Heart left ventricle (tissue), 16 donors: ENCODE measurements at regions not wholly inside any gene's neighbourhood (a gene's known extent, or its start where the extent isn't known, plus 50 kb on each side); places are given as distances from the start of the nearest gene placed in this dataset.

ENCODE experiments used
- ATAC-seq, 4 donors: fragments of 200-7000 bp; cut with Tn5 transposase; one replicate each; pipeline ENCODE4 v1.9.1; 2020 to 2022; ENCODE audit warnings: moderate library complexity in 4 of 4, mild to moderate bottlenecking in 3 of 4, moderate number of reproducible peaks in 1 of 4
- DNase-seq, 5 donors: peaks; one replicate each; pipeline ENCODE4 v3.0.0-alpha.2; 2020
- H3K27ac ChIP-seq, 12 donors: fragments of 200-600 bp; sonication (generic) in 4 of 12; one replicate each; pipeline versions ENCODE4 v1.5.0 to v1.8.0; 2016 to 2022; ENCODE audit warnings: mild to moderate bottlenecking in 2 of 12
- H3K27me3 ChIP-seq, 9 donors: fragments of 200-600 bp; sonication (generic) in 2 of 9; one replicate each; pipeline versions ENCODE4 v1.5.1 to v1.8.0; 2016 to 2022; ENCODE audit warnings: mild to moderate bottlenecking in 3 of 9
- H3K36me3 ChIP-seq, 9 donors: fragments of 200-600 bp; sonication (generic) in 2 of 9; one replicate each; pipeline versions ENCODE4 v1.5.0 to v1.8.0; 2018 to 2022; ENCODE audit warnings: mild to moderate bottlenecking in 2 of 9
- H3K4me1 ChIP-seq, 12 donors: fragments of 200-600 bp; sonication (generic) in 4 of 12; one replicate each; pipeline versions ENCODE4 v1.5.0 to v1.8.0; 2016 to 2022; ENCODE audit warnings: mild to moderate bottlenecking in 3 of 12
- H3K4me3 ChIP-seq, 12 donors: fragments of 200-600 bp; sonication (generic) in 4 of 12; one replicate each; pipeline versions ENCODE4 v1.5.0 to v1.8.0; 2017 to 2022; ENCODE audit warnings: mild to moderate bottlenecking in 9 of 12, moderate library complexity in 4 of 12
- H3K9me3 ChIP-seq, 12 donors: fragments of 200-600 bp; sonication (generic) in 4 of 12; one replicate each; pipeline versions ENCODE4 v1.5.0 to v1.8.0; 2016 to 2022; ENCODE audit warnings: mild to moderate bottlenecking in 1 of 12
- POLR2A ChIP-seq, 2 donors: fragments of 450-650 bp; IDR thresholded peaks; one replicate each; pipeline ENCODE4 v1.6.1; 2017; ENCODE audit warnings: antibody characterized with exemption in 2 of 2, mild to moderate bottlenecking in 2 of 2, moderate library complexity in 2 of 2
- WGBS, 4 donors: extraction: QIAGEN DNeasy Blood & Tissue Kit in 2 of 4; methylation state at CpG; one replicate each; pipeline versions ENCODE4 v1.1.5 to v1.1.7; 2013 to 2018; 5-methylcytosine and 5-hydroxymethylcytosine counted together
- intact Hi-C, 10 donors: fragments of 100-400 bp; cut with DNase I; formaldehyde crosslinking; loops; one replicate each; pipeline versions ENCODE4 v1.11.1 to v1.14.2; 2022
- TF ChIP-seq, protein P1 (sequence below), 12 donors: fragments of 200-600 bp; sonication (generic) in 4 of 12; IDR thresholded peaks; one replicate each; pipeline versions ENCODE4 v1.5.0 to v1.8.0; 2018 to 2022; ENCODE audit warnings: antibody characterized with exemption in 12 of 12, mild to moderate bottlenecking in 5 of 12
- donor health status: ischemic (EF 13 %, LVEDD 7.1; RV severe dilation, severe dysfunction).
- donor health status: healthy with polysubstance abuse.
- donor health status: DM: no; HTN: yes; CAD: no.
- donor health status: DM: no; HTN: no; CAD: no.
- donor health status: ischemic (EF 25% LVEDD 6.9; RV normal size, moderate dysfunction).
- donor health status: ischemic (EF 25% LVEDD 5.7; RV mildly dilated, moderate dysfunction).
- donor health status: healthy.
- donor health status: DM: yes; HTN: yes; CAD: no.
- donor health status: ischemic (EF 35%, LVEDD 5.7; RV mildly dilated, moderate dysfunction).
- donor health status: nonischemic (EF 11% LVEDD 7.7; RV severe dilation, severe dysfunction).
- donor health status: DM: yes; HTN: yes; CAD: no.
- donor health status: PGD.
- donor health status: ischemic (EF 29% LVEDD 5.4; RV normal size, mild dysfunction).
- donor health status: nonischemic (EF 23%, LVEDD 6.1; RV moderate dilation, normal function).

DNA sequence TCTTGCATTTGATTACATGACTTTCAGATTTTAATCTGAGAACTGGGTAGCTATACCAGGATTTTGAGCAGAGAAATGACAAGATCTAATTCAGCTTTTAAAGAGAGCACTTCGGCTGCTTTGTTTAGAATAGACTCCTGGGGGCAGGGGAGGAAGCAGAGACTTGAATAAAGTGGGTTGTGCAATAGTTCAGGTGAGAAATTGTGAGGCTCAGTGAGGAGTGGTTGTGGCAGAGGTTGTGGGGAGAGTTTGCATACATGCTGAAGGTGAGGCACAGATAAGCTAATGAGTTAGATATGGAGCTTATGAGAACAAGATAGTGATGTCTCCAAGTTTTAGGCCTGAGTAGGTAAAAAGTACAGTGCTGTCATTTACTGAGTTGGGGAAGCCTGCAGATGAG lies 281.4 kb downstream of the FLRT2 start:
- no peaks in the 10 kb centered on the region for H3K4me1 ChIP-seq
- TF ChIP-seq, protein P1, sequence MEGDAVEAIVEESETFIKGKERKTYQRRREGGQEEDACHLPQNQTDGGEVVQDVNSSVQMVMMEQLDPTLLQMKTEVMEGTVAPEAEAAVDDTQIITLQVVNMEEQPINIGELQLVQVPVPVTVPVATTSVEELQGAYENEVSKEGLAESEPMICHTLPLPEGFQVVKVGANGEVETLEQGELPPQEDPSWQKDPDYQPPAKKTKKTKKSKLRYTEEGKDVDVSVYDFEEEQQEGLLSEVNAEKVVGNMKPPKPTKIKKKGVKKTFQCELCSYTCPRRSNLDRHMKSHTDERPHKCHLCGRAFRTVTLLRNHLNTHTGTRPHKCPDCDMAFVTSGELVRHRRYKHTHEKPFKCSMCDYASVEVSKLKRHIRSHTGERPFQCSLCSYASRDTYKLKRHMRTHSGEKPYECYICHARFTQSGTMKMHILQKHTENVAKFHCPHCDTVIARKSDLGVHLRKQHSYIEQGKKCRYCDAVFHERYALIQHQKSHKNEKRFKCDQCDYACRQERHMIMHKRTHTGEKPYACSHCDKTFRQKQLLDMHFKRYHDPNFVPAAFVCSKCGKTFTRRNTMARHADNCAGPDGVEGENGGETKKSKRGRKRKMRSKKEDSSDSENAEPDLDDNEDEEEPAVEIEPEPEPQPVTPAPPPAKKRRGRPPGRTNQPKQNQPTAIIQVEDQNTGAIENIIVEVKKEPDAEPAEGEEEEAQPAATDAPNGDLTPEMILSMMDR (IDR thresholded peaks at IDR 0.05): no peak
- H3K36me3 ChIP-seq: no peaks in the 10 kb centered on the region
- intact Hi-C loops: no loop called here
- DNase-seq (no peak), ATAC-seq (no peak)
- 49 to 66% (median 53%) methylated on average over 1 of the region's 1 CpG for WGBS, 4 donors
- H3K27me3 ChIP-seq: no peaks in the 10 kb centered on the region
- no peaks in the 10 kb centered on the region for H3K9me3 ChIP-seq
- H3K27ac ChIP-seq: no peak overlapping the region
- no peak overlapping the region for H3K4me3 ChIP-seq

DNA sequence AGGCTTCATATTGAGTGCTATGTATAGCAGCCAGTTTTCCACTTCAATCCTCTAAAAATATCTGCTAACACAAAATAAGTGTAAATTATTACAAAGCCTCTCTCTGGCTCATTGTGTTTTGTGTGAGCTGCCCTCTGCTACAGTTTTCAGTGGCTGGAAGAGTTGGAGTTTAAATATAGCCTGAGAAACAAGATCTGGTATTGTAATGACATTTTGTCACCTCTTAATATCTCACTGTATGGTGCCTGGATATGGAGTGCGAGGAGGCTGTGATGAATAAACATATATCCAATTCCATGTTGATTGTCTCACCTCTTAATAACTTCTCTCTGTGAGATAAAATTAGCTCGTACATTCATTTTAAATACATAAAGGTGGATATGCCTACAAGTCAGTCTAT lies 269.7 kb downstream of the FLRT2 start:
- Histone ChIP-seq H3K9me3 (peaks cover 0 to 6% (median 0%) of the 10 kb centered on the region in 12 donors), H3K4me3 (no peak overlapping the region), H3K36me3 (no peaks in the 10 kb centered on the region), H3K27ac (no peak overlapping the region), H3K4me1 (no peaks in the 10 kb centered on the region), H3K27me3 (no peaks in the 10 kb centered on the region)
- DNase-seq (no peak), ATAC-seq (no peak)
- TF ChIP-seq, protein P1 (IDR thresholded peaks at IDR 0.05): no peak
- no peak for TF ChIP-seq POLR2A (IDR thresholded peaks at IDR 0.05)
- intact Hi-C loops: no loop called here
- 37 to 59% (median 49%) methylated on average over 2 of the region's 2 CpGs for WGBS, 4 donors

DNA sequence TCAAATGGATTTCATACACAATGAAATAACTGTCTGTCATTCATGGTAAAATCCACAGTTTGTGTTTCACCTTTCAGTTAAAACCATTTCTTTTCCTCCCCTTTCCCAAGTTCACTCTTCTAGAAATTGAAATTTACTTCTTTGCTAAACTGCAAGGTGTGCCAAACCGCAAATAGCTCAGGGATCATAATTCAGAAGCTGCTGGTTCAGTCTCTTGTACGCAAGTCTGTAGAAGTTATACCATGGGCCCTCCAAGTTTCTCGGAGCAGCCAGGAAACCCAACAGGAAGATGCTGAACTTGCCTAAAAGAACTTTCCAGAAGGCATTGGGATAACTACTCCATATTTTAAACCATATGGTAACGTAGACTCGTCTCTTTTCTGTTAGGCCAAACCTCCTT lies 268.9 kb downstream of the FLRT2 start:
- Histone ChIP-seq H3K9me3 (peaks cover 0 to under 1% (median 0%) of the 10 kb centered on the region in 12 donors), H3K4me1 (no peaks in the 10 kb centered on the region), H3K4me3 (no peak overlapping the region), H3K36me3 (no peaks in the 10 kb centered on the region), H3K27ac (no peak overlapping the region), H3K27me3 (no peaks in the 10 kb centered on the region)
- intact Hi-C loops: no loop called here
- WGBS, 4 donors: 72 to 82% (median 75%) methylated on average over 5 of the region's 5 CpGs
- ATAC-seq (no peak), DNase-seq (no peak)
- no peak for TF ChIP-seq POLR2A (IDR thresholded peaks at IDR 0.05)
- TF ChIP-seq, protein P1 (IDR thresholded peaks at IDR 0.05): no peak

DNA sequence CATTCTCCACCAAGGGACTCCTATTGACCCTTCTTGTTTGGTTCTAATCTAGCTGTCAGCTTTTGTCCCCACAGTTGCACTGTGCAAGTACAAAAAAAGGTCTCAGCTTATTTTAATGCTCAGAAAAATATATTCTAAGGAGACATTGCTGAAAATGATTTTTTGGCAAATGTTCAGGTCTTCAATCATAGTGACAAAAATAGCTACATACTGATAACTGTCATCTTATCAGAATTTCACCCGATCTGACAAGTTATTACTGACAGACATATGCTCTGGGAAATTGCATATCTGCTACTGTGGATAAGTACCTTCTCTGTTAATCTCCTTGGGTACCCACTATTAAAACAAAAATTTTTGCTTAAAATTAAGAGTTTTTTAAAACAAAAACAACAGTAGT lies 263.6 kb downstream of the FLRT2 start:
- ATAC-seq: no peak
- DNase-seq: no peak
- intact Hi-C loops: no loop called here
- TF ChIP-seq, protein P1 (IDR thresholded peaks at IDR 0.05): no peak
- TF ChIP-seq POLR2A (IDR thresholded peaks at IDR 0.05): no peak
- H3K4me3 ChIP-seq: no peak overlapping the region
- H3K27ac ChIP-seq: no peak overlapping the region
- WGBS, 4 donors: 33 to 36% (median 34%) methylated on average over 1 of the region's 1 CpG
- H3K9me3 ChIP-seq: no peaks in the 10 kb centered on the region
- no peaks in the 10 kb centered on the region for H3K27me3 ChIP-seq
- H3K36me3 ChIP-seq: no peaks in the 10 kb centered on the region
- peaks cover 0 to 5% (median 0%) of the 10 kb centered on the region in 12 donors for H3K4me1 ChIP-seq
